NCI-H1048 (cell line): ENCODE measurements at regions not wholly inside any gene's neighbourhood (a gene's known extent, or its start where the extent isn't known, plus 50 kb on each side); places are given as distances from the start of the nearest gene placed in this dataset.

Experiments
- DNase-seq: peaks from one replicate; lab custom pipeline; 2025; lab: John Stamatoyannopoulos, UW

DNA sequence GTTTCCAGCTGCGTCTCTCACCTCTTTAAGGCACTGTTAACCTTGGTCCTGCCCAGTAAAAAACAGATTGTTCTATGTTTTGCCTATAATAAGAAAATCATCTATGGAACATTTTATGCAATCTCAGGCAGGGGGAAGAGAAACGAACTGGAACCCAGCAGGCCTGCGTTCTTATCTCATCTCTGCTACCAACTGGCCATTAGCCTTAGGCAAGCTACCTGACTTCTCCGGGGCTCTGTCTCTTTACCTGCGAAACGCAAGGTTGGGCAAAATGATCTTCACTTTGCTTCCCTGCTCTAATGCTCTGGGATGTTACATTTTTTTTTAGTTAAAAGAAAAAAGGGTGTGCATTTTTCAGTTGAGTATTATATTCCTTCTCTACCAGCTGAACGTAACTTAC lies 70.5 kb upstream of the WIPF1 start:
- no peak for DNase-seq

DNA sequence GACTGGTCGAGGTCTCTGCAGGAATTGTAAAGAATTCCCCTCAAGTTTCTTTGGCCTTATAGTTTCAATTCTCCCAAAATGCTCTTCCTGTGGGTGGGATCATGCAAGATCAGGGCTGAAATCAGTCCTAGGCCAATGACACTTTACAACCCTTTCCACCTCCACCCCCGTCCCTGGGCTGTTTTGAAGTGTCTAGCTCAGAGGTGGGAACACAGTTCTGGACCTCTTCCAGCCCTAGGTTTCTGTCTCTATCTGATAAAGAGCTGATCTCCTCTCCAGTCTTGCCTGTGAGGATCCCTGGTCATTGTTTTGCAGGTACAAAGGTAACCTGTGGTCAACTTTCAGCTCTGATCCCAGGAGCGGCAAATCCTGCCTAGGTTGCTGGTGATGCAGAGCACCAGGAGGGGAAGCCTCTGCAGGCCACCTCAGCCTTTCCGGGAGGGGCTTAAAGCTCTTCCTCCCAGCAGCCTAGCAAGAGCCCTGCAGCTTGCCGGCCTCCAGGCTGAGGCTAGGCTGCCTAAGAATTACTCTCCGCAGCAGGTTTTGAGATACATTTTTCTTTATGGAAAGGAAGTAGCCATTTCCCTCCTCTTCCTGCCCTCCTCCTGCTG lies 69.8 kb upstream of the WIPF1 start:
- DNase-seq: no peak

- DNase-seq: no peak
Measured at GRCh38 chr2:174666845-174667244, 69.2 kb upstream of the WIPF1 start.

GRCh38 chr2:174666312-174666711 lies 68.7 kb upstream of the WIPF1 start:
- DNase-seq: no peak

DNA sequence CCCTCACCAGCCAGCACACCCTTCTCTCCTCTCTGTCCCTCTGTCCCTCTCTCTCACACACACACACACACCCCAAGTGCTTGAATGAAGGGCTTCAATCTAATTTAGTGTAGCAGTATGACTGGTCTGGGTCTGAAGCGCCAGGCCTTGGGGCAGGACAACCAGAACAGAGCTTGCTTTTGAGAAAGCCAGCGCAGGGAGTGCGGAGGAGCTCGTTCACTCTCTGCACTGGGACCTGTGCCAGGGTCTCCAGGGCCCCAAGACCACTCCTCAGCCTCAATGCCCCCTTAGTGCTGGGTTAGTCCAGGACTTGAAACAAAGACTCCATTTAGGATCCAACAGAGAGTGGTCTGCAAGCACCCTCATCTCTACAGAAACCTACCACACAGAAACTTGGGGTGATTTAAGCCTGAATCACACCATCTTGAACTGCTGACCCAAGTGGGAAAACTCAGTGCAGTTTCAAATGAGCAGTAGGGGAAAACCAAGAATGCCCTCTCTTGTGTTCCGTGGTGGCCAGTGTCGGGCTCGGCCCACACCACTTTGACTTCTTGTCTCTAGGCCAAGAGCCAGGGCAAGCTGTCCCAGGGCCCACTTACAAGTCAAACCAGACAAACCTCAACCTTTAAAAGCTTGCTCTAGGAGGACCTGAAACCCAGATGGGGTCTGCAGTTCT lies 66.6 kb upstream of the WIPF1 start:
- DNase-seq: no peak

- no peak for DNase-seq
Measured at GRCh38 chr2:174663550-174663949, 65.9 kb upstream of the WIPF1 start.

- no peak for DNase-seq
Measured at GRCh38 chr2:174662859-174663258, 65.3 kb upstream of the WIPF1 start.

DNA sequence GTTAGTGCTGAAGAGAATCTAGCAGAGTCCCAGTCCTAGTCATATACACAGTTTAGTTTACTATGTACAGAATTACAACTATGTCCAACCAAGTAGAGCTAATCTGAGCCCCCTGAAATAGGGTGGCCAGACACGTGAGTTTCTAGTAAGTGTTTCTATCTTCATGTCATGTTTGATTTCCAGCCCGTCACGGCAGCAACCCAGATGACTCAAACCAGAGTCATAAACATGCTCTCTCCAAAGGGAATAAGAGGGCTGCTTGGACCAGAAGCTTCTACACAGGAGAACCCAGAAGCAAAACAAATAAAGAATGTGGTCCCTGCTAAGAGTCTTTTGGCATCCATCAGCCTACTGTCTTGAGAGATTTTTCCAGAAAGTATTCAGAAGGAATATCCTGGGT lies 64.9 kb upstream of the WIPF1 start:
- no peak for DNase-seq

DNA sequence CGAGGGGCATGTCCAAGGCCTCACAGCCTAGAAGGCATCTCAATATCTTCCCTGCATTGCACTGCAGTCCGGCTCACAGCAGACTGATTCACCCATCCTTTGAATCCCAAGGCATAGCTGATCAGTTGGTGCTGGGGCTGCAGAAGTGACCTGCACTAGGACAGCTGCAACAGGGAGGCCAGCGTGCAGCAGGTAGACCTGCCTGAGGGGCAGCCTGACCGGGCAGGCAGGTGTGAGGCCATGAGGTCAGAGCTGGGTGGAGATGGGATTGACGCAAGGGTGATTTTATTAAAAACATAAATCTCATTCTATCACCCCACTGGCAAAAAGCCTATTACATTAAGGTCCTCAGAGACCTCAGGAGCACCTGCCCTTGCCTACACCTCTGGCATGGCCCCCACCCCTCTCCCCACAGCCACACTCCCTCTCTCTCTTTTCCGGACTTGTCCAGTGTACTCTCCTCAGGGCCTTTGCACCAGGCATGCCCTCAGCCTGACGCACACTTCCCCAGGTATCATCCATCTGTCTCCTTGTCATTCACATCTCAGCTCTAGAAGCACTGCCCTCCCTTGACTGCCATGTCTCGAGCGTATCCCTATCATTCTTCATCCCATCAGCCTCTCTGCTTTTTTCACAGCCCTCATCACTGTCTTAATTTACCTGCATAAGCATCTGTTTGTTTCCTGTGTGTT lies 63.5 kb upstream of the WIPF1 start:
- DNase-seq: no peak

DNA sequence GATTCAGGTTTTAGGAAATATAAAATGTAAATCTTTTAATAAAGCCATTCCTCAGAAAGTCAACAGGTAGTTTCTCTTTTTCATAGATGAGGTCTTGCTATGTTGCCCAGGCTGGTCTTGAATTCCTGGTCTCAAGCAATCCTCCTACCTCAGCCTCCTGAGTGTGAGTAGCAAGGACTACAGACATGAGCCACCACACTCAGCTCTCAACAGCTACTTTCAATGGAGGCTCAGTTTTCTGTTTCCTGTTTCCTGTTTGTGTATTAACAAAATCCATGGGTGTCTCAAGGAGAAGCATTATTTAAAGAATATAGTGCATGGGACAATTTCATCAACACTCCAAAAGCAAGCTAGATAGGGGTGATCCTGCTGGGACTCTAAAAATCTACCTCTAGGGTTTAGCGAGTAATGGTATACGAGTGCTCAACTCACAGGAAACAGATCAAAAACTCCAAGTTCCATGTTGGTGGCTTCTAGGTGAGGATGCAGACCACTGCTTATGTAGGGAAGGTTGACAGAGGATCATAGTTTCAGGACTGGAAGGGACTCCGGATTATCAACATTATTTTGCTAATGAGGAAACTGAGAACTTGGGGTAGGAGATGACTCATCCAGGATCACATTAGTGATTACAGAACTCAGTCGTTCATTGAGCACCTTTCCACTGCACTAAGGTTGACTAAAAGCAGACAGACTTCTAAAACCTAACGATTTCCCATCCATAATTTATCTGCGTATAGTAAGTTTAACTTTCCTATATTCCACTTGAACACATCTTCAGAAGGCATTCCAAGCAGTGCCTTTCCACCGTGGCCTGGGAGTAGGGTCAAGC lies 61.7 kb upstream of the WIPF1 start:
- DNase-seq: no peak

DNA sequence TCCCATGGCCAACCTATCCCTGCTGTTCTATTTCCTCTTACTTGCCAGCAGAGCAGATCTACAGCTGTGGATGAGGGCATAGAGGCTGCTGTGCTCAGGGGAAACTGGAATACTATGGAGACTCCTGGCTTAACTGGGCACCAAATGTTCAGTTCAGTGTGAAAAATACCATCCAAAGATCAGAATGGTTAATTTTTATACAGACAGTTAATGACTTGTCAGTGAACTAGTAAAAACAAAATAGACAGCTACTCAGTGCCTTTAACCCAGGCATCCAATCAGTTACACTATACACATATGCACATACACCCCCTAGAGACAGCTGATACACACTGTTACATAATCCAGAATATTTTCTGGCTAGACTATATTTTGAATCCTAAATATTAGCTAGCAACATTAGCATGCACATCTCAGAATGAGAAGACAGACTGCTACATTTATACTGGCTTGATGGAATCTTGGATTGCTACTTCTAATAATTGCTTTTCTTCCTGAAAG lies 59.1 kb upstream of the WIPF1 start:
- DNase-seq: no peak

GRCh38 chr2:174656035-174656434 lies 58.4 kb upstream of the WIPF1 start:
- no peak for DNase-seq

DNA sequence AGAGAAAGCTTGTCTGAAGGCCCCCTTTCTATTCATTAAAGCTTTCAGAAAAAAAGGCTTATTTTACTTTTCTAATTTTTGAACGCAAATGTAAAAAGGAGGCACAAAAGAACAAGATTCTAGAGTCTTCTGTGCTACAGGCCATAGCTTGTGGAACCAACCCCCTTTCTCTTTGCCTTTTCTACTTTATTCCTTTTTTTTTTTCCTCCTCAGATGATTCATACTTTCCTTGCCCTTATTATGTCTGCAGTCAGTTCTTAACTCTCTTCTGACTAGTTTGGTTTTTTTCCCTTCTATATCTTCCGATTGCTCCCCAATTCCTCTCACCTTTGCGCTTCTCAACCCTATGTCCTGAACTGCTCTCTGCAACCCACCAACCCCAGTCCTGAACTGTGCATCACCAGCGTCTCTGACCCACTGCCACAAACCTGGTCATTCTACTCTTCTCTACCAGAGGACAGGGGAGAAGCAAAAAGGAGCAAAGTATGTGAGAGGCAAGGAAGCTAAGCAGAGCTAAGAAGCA lies 56.9 kb upstream of the WIPF1 start:
- no peak for DNase-seq

DNA sequence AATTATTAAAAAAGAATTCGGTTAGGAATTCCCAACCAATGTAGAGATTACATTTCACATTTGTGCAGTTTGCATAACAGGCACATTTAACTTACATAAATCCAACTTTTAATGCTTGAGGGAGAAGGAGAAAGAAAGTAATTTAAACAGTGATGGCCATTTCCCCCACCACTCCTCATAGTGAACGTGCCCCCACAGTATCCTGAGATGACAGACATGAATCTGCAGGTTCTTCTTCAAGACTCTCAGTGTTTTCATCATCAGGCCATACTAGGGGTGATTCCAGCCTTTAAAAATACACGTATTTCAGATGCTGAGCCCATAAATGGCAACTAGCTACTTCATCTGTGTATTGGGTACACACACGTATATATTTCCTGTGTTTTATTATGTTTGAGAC lies 51.3 kb upstream of the WIPF1 start:
- DNase-seq: no peak
